ENCODE measurements at regions not wholly inside any gene's neighbourhood (a gene's known extent, or its start where the extent isn't known, plus 50 kb on each side); places are given as distances from the start of the nearest gene placed in this dataset.

- no peak for DNase-seq (ENCODE audit: low spot score)
Measured at GRCh38 chr22:44402196-44403111, 89.7 kb upstream of the SHISAL1 start.

GRCh38 chr22:44401783-44402110, 89.0 kb upstream of the SHISAL1 start:
- no peak for DNase-seq (ENCODE audit: low spot score)

- no peak for DNase-seq (ENCODE audit: low spot score)
Measured at GRCh38 chr22:44400763-44401060, 88.0 kb upstream of the SHISAL1 start.

GRCh38 chr22:44399906-44400762, 87.4 kb upstream of the SHISAL1 start:
- DNase-seq (ENCODE audit: low spot score), result no peak

GRCh38 chr22:44398856-44399837, 86.4 kb upstream of the SHISAL1 start:
- DNase-seq (ENCODE audit: low spot score), result no peak

- DNase-seq (ENCODE audit: low spot score), result no peak
Measured at GRCh38 chr22:44396727-44397722, 84.3 kb upstream of the SHISAL1 start.

GRCh38 chr22:44396021-44396726, 83.4 kb upstream of the SHISAL1 start:
- no peak for DNase-seq (ENCODE audit: low spot score)

GRCh38 chr22:44395118-44396005, 82.6 kb upstream of the SHISAL1 start:
- no peak for DNase-seq (ENCODE audit: low spot score)

- no peak for DNase-seq (ENCODE audit: low spot score)
Measured at GRCh38 chr22:44394246-44395117, 81.7 kb upstream of the SHISAL1 start.

- DNase-seq (ENCODE audit: low spot score), result no peak
Measured at GRCh38 chr22:44393066-44393465, 80.3 kb upstream of the SHISAL1 start.

GRCh38 chr22:44392446-44392921, 79.7 kb upstream of the SHISAL1 start:
- no peak for DNase-seq (ENCODE audit: low spot score)

- no peak for DNase-seq (ENCODE audit: low spot score)
Measured at GRCh38 chr22:44391481-44392445, 79.0 kb upstream of the SHISAL1 start.

- no peak for DNase-seq (ENCODE audit: low spot score)
Measured at GRCh38 chr22:44391015-44391414, 78.3 kb upstream of the SHISAL1 start.

- DNase-seq (ENCODE audit: low spot score), result no peak
Measured at GRCh38 chr22:44390613-44390970, 77.8 kb upstream of the SHISAL1 start.

- DNase-seq (ENCODE audit: low spot score), result no peak
Measured at GRCh38 chr22:44389926-44390612, 77.3 kb upstream of the SHISAL1 start.

- no peak for DNase-seq (ENCODE audit: low spot score)
Measured at GRCh38 chr22:44389181-44389580, 76.4 kb upstream of the SHISAL1 start.
